Esophagus (tissue), 2 donors: ENCODE measurements at regions not wholly inside any gene's neighbourhood (a gene's known extent, or its start where the extent isn't known, plus 50 kb on each side); places are given as distances from the start of the nearest gene placed in this dataset.

Experiments used
- H3K27ac ChIP-seq, 2 donors: one replicate each; pipeline ENCODE4 v1.5.1; 2013; ENCODE audit warnings: low read depth in 2 of 2, mild to moderate bottlenecking in 2 of 2, inconsistent platforms in 1 of 2, low read length in 1 of 2, moderate library complexity in 1 of 2
- H3K27me3 ChIP-seq, 2 donors: one replicate each; pipeline ENCODE4 v1.6.1; 2013; ENCODE audit warnings: low read length in 2 of 2, control low read depth in 1 of 2, mild to moderate bottlenecking in 1 of 2; ENCODE audit not compliant: insufficient read depth in 2 of 2, control insufficient read depth in 1 of 2
- H3K36me3 ChIP-seq, 2 donors: one replicate each; pipeline ENCODE4 v1.6.1; 2013; ENCODE audit warnings: low read length in 1 of 2; ENCODE audit not compliant: control insufficient read depth in 2 of 2, insufficient read depth in 2 of 2
- H3K4me1 ChIP-seq, 2 donors: one replicate each; pipeline ENCODE4 v1.6.1; 2013; ENCODE audit warnings: low read length in 1 of 2; ENCODE audit not compliant: control insufficient read depth in 2 of 2, insufficient read depth in 2 of 2
- H3K4me3 ChIP-seq, 2 donors: one replicate each; pipeline ENCODE4 v1.5.1; 2013; ENCODE audit warnings: low read length in 2 of 2, mild to moderate bottlenecking in 2 of 2, low read depth in 1 of 2, moderate library complexity in 1 of 2
- H3K9me3 ChIP-seq, 2 donors: one replicate each; pipeline ENCODE4 v1.6.1; 2013; ENCODE audit warnings: mild to moderate bottlenecking in 2 of 2, low read depth in 1 of 2, low read length in 1 of 2, moderate library complexity in 1 of 2; ENCODE audit not compliant: control insufficient read depth in 2 of 2, insufficient read depth in 1 of 2
- WGBS, 2 donors: extraction: QIAGEN DNeasy Blood & Tissue Kit; methylation state at CpG; one replicate each; pipeline ENCODE4 v1.1.7; 2013; 5-methylcytosine and 5-hydroxymethylcytosine counted together
- donor health status: healthy with polysubstance abuse.
- donor health status: Bipolar disorder and iron deficiency.

DNA sequence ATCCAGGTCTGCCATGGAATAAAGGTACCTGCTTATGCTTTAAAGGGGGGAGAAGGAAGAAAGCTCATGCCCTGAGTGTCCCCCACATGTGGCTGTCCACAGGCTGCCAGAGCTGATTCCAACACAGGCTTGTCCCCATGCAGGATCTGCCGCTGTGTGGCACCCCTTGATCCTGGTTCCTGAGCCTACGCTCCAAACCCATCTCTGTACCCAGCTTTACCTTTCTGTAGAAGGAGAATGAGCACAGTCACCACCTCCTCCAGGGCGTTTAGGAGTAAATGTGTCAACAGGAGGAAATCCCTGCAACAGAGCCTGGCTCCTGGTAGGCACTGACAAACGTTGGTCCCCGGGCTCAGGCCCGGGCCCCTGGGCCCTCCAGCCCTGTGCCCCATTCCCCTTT, 175.6 kb downstream of the RBFOX3 start:
- WGBS, 2 donors = 65 to 71% methylated on average over 6 of the region's 6 CpGs
- Histone ChIP-seq H3K9me3 (peaks cover 0 to 4% of the 10 kb centered on the region in 2 donors), H3K4me3 (no peak overlapping the region), H3K27ac (no peak overlapping the region), H3K36me3 (no peaks in the 10 kb centered on the region), H3K27me3 (no peaks in the 10 kb centered on the region), H3K4me1 (no peaks in the 10 kb centered on the region)

DNA sequence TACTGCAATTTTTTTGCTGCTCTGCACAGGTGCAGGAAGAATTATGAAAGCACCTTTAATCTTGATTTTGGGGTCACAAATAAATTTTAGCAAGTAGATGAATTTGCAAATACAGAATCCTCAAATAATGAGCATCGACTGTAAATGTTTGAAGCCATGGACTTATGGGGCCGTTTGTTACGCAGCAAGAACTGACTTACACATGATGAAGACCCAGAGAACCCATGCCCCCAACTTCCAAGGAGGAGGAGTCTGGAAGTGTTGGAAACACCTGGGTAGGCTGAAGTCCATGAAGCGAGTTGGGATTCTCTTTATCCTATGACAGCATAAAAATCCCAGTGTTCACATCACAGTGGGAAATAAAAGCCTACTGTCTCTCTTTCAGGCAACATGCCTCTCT, 176.6 kb downstream of the RBFOX3 start:
- Histone ChIP-seq H3K27me3 (no peaks in the 10 kb centered on the region), H3K4me3 (no peak overlapping the region), H3K4me1 (no peaks in the 10 kb centered on the region), H3K36me3 (no peaks in the 10 kb centered on the region), H3K9me3 (peaks cover 0 to 4% of the 10 kb centered on the region in 2 donors), H3K27ac (no peak overlapping the region)
- 92 to 94% methylated on average over 4 of the region's 4 CpGs for WGBS, 2 donors

DNA sequence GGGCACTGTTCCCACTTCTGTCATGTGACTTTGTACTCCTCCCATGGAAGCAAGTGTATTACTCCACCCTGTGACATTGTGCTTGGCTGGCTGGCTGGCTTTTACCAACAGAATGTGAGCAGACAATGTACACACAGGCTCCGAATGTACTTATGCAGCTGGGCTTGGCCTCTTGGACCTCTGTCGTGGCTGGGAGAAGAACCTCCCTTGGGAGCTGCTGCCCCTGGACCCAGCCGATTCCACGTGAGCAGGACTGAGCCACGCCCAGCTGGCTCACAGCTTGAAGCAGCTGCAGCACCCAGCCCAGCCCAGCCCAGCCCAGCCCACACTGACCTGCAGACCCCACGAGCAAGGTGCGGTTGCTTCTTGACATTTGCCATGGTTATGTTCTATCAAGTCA, 177.5 kb downstream of the RBFOX3 start:
- Histone ChIP-seq H3K36me3 (no peaks in the 10 kb centered on the region), H3K27me3 (no peaks in the 10 kb centered on the region), H3K4me1 (no peaks in the 10 kb centered on the region), H3K27ac (no peak overlapping the region), H3K4me3 (no peak overlapping the region), H3K9me3 (peaks cover 0 to 4% of the 10 kb centered on the region in 2 donors)
- 42 to 47% methylated on average over 7 of the region's 7 CpGs for WGBS, 2 donors

DNA sequence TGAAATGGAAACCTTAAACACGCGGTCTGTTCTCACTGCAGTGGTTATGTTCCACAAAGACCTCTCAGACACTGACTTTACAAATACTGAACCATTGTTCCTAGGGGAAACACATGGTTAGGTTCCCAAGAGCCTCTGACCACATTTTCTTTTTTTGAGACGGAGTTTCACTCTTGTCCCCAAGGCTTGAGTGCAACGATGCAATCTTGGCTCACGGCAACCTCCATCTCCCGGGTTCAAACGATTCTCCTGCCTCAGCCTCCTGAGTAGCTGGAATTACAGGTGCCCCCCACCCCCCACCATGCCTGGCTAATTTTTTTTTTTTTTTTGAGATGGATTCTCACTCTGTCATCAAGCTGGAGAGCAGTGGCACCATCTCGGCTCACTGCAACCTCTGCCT, 179.7 kb downstream of the RBFOX3 start:
- no peak overlapping the region for H3K4me3 ChIP-seq
- H3K4me1 ChIP-seq = no peaks in the 10 kb centered on the region
- WGBS, 2 donors = 83 to 89% methylated on average over 8 of the region's 8 CpGs
- peaks cover 0 to 4% of the 10 kb centered on the region in 2 donors for H3K9me3 ChIP-seq
- H3K36me3 ChIP-seq = no peaks in the 10 kb centered on the region
- no peaks in the 10 kb centered on the region for H3K27me3 ChIP-seq
- H3K27ac ChIP-seq = no peak overlapping the region

DNA sequence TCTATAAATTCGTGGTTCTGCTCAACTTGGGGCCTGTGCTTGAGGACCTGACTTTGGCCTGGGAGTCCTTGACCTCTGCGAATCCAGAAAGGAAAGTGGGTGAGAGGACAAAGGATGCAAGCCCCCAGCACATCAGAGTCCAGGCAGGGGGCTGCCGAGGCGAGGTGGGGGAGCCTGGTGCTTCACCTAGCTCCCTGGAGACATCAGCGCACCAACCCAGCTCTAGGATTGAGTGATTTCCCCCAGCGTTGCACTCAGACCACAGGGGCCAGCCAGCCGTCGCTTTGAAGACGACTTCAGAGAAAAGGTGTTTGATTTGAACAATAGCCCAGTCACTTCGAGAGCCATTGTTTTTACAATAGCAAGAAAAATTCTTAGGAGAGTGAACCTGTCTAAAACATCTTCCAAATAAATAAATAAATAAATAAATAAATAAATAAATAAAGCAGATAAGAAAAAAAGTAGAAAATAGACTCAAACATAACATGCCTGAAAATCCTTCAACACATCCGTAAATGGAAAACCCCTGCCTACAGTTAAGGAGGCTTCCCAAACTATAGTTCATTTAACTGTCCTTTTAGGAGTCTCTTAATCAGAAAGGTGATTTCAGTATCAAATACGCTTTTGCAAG, 180.9 kb downstream of the RBFOX3 start:
- WGBS, 2 donors = 51 to 55% methylated on average over 12 of the region's 12 CpGs
- H3K9me3 ChIP-seq = peaks cover 0 to 4% of the 10 kb centered on the region in 2 donors
- H3K4me3 ChIP-seq = no peak overlapping the region
- H3K27me3 ChIP-seq = no peaks in the 10 kb centered on the region
- H3K27ac ChIP-seq = no peak overlapping the region
- no peaks in the 10 kb centered on the region for H3K4me1 ChIP-seq
- no peaks in the 10 kb centered on the region for H3K36me3 ChIP-seq

DNA sequence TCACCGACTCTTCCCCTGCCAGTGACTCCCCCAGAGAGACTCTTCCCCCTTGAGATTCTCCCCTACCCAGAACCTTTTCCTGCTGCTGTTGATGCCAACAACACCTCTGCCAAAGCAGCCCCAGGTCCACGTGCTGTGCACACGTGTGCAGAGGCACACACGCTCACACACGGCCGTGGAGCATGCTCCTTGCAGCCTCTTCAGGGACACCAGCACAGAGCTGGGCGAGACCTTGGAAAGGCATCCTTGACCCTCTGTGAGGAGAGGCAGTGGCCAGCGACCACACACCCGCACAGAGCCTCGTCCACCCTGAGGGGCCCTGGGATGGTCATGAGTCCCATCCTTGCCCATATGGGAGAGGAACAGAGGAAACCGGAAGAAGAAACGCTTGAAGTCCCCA, 181.9 kb downstream of the RBFOX3 start:
- H3K27me3 ChIP-seq = no peaks in the 10 kb centered on the region
- H3K36me3 ChIP-seq = no peaks in the 10 kb centered on the region
- peaks cover 0 to 2% of the 10 kb centered on the region in 2 donors for H3K9me3 ChIP-seq
- no peak overlapping the region for H3K4me3 ChIP-seq
- no peaks in the 10 kb centered on the region for H3K4me1 ChIP-seq
- WGBS, 2 donors = 76 to 78% methylated on average over 12 of the region's 12 CpGs
- no peak overlapping the region for H3K27ac ChIP-seq

DNA sequence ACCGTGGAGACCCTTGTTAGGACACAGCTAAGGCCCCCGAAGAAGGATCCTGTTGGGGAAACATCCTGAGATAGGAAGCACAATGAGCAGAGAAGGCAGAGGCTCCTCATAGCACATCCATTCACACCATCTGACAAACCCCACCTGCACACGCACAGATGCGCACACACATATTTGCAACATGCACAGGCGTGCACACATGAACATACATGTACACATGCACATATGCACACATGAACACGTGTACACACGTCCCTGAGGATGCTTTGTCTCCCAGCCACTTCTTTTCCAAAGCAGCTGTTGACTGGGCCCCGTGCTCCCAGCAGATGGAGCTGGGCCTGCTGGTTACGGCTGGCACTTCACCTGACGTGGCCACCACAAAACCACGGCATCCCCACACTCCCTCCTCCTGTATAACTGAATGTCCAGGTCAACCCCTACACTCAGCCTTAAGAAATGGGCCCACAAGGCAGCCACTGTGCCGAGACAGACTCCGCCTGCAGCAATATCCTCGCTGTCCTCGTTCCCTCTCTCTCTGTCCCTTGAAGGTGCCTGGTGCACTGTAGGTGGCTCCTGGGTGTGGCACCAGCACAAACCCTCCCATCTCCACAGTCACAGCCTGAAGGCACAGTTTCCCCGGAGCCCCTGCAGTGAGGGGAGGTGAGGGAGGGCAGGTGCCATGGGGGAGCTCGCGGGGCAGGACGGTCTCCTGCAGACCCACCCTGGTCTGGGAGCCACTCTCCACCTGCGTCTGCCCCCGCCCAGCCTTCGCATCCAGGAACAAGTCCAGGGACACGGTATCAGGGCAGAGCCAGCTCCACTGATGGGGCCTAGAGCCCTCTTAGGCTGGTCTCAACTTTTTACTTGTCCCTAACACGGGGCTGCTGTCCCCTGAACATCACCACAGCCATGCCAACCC, 183.0 kb downstream of the RBFOX3 start:
- H3K27me3 ChIP-seq = no peaks in the 10 kb centered on the region
- no peaks in the 10 kb centered on the region for H3K4me1 ChIP-seq
- no peak overlapping the region for H3K27ac ChIP-seq
- no peak overlapping the region for H3K4me3 ChIP-seq
- H3K9me3 ChIP-seq = no peaks in the 10 kb centered on the region
- H3K36me3 ChIP-seq = no peaks in the 10 kb centered on the region
- whole genome bisulfite sequencing, 2 donors = 67% methylated on average over 21 to 24 of the region's 24 CpGs

DNA sequence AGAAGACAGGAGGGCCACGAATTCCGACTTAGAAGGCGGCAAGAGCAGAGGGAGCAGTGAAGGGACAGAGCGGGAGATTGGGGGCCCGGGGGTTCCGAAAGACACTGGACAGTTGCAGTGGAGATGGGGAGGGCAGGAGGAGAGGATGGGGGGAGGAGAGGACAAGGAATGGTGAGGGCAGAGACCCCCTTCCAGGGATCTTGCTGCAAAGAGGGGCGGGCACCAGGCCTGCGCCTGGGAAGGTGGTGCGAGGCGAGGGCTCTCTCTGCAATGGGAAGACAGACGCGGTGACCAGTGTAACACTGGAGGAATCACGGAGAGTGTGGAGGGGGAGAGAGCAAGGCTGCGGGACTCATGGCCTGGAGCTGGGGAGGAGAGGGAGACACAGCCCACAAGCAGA, 185.2 kb downstream of the RBFOX3 start:
- Histone ChIP-seq H3K36me3 (no peaks in the 10 kb centered on the region), H3K27ac (no peak overlapping the region), H3K9me3 (no peaks in the 10 kb centered on the region), H3K27me3 (no peaks in the 10 kb centered on the region), H3K4me3 (no peak overlapping the region), H3K4me1 (no peaks in the 10 kb centered on the region)
- WGBS, 2 donors = 88 to 90% methylated on average over 14 of the region's 14 CpGs

DNA sequence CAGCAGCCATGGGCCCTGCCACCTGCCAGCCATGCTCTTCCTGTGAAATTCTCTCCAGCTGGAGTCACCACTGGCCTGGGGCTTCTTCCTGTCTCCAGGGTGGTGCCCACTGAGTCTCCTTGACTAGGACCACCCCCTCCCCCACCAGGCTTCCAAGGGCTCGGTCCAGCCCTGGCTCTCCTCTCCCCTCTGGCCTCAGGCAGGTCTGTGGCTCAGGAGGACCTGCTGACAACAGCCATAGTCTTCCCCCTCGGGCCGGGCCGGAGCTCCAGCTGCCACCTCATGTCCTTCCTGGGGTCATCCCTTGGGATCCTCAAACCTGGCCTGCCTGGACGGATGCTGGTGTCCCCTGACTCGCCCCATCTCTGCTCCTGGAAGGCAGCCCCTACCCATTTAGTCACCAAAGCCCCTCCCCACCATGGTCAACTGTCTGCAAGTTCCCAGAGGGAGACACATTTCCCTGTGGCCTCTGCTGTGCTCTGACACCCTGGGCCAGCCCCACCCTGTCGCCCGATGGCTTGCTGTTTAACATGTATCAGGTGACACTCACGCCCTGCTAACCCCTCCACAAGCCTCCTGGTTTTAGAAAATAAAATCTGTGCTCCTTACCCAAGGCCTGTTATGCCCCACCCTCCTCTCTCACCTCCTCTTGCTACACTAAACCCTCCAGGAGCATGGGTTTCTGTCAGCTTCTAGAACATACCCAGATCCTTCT, 186.2 kb downstream of the RBFOX3 start:
- H3K9me3 ChIP-seq = no peaks in the 10 kb centered on the region
- no peaks in the 10 kb centered on the region for H3K36me3 ChIP-seq
- no peak overlapping the region for H3K4me3 ChIP-seq
- H3K27ac ChIP-seq = no peak overlapping the region
- 55 to 63% methylated on average over 9 of the region's 9 CpGs for WGBS, 2 donors
- no peaks in the 10 kb centered on the region for H3K4me1 ChIP-seq
- no peaks in the 10 kb centered on the region for H3K27me3 ChIP-seq
